HS-27A (cell line): ENCODE measurements at regions not wholly inside any gene's neighbourhood (a gene's known extent, or its start where the extent isn't known, plus 50 kb on each side); places are given as distances from the start of the nearest gene placed in this dataset.

Source experiments
- DNase-seq: peaks from one replicate; pipeline ENCODE4 v3.0.0-alpha.2; 2012; ENCODE audit warnings: low read depth, missing footprints

DNA sequence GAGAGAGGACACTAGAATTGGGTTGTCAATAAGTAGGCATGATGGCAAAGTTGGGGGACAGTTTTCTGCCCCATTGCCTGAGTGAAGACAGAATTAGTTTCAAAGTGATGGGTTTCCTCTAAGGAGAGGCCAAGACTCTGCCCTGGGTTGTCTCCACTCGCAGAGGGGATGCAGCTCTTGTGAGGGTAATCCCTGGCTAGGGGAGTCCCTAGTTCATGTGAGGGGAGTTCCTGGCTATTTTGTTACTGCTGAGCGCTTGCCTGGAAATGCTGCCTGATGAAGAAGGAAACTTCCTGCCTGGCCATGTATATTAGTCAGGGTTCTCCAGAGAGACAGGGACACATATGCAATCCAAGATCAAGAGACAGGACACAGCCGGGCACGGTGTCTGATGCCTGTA, 501.5 kb downstream of the BCL11A start:
- no peak for DNase-seq

DNA sequence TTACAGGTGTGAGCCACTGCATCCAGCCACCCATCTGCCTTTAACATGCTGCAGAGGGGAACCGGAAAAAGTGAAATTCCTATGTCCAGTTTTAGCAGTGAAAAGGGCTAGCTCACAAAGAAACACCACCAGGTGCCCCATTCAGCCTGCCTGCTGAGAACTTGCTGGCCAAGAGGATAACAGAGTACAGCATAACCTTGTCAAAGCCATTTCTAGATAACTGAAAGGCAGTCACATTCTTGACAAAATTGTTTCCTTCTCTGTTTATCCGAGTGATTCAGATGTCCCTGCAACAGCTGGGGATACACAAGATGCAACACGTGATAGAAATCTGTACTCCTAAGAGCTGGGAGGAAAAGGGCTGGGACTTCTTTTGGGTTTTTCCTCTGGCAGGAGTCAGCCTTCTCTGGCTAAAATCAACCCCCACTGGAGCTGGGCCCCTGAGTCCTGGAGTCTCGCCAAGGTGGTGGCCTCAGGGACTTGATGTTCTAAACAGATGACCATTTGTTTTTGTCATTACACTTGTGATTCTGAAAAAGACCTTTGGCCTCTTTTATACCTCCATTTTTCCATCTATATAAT, 505.4 kb downstream of the BCL11A start:
- DNase-seq, result no peak

DNA sequence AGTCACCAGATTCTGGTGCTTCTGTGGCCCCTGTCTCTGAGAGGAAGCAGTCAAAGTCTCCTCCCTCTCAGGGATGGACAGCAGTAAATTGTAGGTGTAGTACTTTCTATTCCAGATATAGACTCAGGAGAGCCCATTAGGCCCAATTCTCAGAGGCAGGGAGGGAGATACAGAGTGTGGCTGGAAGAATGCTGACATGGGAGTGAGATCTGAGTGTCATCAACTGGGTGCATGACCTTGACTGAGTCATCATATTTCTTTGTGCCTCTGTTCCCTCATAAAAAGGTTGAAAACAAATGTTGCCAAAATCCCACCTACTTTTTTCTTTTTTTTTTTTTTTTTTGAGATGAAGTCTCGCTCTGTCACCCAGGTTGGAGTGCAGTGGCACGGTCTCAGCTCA, 506.1 kb downstream of the BCL11A start:
- no peak for DNase-seq

DNA sequence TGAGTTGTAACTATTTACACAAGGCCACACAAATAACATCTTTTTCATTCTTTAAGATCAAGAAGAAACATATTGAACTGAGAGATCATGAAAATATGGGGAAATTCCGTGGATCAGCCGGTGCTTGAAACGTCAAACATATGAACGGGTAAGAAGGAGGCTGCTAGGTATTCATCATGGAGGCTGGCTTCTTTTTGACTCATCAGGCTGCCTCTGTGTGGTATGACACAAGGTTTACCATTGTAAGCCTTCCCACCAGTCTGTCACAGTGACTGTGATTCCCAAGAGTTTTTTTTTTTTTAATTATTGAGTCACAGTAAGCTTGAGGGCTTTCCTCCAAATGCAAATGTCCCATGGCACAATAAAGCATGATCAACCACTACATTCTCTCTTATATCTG, 506.9 kb downstream of the BCL11A start:
- DNase-seq, result no peak

- no peak for DNase-seq
These were observed 508.0 kb downstream of the BCL11A start for GRCh38 chr2:60045456-60045855.

DNA sequence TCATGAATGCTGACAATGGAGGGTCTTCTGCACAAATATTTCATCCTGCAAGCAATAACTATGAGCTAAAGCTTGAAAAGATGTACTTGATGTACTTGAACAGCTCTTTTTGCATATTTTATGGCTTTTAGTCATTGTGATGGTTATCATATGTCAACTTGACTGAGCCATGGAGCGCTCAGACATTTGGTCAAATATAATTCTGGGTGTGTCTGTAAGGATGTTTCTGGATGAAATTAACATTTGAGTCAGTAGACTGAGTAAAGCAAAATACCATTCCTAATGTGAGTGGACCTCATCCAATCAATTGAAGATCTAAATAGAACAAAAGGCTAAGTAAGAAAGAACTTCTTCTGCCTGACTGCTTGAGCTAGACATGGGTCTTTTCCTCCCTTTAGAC, 509.0 kb downstream of the BCL11A start:
- no peak for DNase-seq

DNA sequence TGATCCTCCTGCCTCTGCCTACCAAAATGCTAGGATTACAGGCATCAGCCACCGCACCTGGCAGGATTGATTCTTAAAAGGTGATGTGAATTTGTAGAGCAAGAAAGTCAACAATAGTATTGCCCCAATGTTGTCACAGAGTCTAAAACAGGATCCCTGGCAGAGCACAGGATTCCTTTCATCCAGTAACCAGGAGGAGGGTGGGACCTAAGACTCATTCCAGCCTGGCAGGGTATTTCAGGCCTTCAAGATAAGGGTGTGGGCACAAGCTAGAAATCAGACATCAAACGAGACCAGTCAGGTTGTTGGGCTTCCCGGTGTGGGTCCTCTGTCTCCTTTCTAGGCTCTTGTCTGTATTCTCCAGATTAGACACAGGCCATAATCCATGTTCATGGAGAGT, 511.4 kb downstream of the BCL11A start:
- DNase-seq, result no peak

- no peak for DNase-seq
These were observed 520.1 kb downstream of the BCL11A start for GRCh38 chr2:60033325-60033724.

- DNase-seq, result no peak
These were observed 523.9 kb downstream of the BCL11A start for GRCh38 chr2:60029566-60029883.

DNA sequence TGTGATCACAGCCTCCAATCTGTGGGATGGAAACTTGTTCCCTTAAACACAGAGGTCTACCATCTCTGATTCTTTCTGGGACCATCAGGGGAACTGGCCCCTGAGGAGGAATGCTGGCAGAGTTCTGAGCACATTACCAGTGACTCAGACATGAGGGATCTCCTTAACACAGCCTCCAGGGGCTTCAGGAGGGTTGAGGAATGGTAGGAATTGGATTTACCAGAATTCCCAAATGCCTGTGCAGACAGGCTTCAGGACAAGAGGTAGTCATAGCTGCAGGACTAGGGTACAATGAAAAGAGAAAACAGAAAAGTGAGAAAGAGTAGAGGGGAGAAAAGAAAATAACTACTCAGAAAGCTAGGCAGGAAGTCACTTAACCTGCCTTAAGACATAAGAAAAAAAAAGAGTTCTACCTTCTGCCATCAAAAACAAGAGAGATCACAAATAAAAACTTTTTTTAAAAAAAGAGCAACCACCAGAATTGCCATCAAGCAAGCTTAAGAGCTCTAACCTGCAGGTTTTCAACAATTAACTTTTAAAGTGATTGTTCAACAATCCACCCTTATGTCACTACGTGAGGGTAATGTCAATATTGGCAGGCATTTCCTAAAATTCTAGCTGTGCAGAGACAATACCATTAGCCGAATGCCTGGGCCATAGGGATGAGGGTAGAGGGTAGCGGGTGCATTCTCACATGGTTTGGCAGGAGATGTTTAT, 524.4 kb downstream of the BCL11A start:
- DNase-seq, result no peak

- no peak for DNase-seq
These were observed 528.0 kb downstream of the BCL11A start for GRCh38 chr2:60025496-60025895.

GRCh38 chr2:60023256-60023985, 530.0 kb downstream of the BCL11A start:
- DNase-seq, result no peak

DNA sequence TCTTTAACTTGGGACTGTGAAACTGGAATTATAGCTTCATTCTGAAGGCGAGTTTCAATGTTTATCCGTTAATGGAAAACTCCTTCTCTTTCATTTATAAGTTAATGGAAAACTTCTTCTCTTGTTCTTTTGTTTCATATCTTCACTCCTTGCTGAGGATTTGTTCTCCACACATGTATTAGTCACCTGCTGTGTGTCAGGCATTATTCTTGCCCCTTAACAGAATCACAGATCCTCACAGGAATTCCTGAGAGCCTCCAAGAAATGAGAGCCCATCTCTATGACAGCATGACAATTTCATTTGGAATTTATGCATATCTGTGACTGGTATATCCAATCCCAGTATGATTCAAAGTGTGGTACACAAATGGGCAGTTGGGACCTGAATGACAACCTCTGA, 545.8 kb downstream of the BCL11A start:
- DNase-seq, result no peak

DNA sequence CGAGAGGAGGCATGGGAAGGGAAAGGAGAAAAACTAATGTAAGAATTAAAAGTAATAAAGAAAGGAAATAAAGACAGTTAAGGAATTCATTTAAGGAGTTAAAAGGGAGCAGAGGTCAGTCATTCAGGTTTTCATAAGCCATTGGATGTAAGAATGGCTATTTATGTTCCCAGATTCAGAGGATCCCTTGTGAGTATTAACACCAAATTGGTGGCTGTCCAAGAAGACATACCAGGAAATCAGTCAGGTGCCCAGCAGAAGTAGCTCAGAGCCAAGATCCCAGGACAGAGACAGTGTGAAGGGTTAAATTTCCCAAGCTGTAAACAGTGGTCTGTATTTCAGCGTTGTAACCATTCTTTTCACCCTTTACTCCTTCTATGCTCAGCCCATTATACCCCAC, 550.4 kb downstream of the BCL11A start:
- no peak for DNase-seq

DNA sequence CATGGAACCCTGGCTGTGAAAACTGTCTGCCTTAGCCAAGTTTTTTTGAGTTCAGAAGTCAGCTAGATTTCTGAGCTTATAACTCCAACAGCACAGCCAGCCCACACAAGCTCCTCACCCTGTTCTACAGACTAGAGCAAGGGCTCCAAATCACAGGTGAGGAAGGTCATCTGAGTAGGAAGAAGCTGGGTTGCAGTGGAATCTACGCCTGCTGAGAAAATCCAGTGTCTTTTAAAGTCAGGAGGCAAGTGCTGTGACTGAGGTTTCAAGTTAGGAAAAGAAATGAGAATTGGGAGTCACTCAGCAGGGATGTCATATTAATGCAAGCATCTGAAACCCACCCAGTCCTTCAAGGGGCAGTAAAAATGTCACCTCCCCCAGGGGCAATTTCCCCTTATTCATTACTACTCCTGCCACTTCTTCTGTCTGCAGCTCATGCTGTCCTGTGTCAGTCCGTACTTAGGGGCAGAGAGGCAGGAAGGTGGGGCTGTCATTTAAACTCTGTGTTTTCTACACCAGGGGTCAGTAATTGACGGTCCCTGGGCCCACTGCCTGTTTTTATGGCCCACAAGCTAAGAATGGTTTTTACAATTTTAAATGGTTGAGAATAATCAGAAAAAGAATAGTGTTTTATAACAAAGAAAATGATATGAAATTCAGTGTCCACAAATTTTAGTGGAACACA, 551.1 kb downstream of the BCL11A start:
- no peak for DNase-seq

DNA sequence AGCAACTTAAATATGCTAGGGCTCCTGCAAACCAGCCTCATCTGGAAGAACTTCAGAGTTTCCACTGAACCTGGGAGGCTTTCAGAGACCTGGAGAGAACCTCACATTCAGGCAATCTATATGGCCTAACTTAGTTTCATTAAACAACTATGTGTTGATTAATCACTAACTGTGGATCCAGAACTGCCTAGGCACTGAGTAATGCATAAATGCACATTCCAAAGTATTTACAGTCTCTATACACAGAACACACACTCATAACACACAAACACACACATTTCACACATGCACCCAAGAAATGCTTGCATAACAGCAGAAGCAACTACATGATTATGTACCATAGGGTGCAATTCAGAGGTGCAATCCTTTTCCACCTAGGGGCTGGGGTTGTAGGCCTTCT, 552.8 kb downstream of the BCL11A start:
- no peak for DNase-seq

- DNase-seq, result no peak
These were observed 555.1 kb downstream of the BCL11A start for GRCh38 chr2:59998324-59998723.

GRCh38 chr2:59997371-59997770, 556.1 kb downstream of the BCL11A start:
- no peak for DNase-seq

DNA sequence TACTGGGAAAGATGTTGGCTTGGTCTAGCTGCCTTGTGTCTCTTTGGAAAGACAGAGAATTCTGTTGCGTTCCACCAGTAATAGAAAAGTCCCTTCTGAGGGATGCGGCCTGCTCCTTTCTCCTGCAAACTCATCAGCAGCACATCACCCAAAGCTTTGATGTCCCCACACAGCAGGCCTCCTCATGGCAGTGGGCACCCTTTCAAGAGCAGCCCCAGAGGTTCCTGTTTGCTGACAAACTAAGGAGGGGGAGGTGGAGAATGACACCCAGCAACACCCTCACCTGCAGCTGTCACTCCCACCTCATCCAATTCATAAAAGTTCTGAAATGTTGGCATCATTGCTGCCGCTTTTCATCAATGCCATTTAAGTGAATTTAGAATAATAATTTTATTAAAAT, 556.6 kb downstream of the BCL11A start:
- DNase-seq, result no peak

DNA sequence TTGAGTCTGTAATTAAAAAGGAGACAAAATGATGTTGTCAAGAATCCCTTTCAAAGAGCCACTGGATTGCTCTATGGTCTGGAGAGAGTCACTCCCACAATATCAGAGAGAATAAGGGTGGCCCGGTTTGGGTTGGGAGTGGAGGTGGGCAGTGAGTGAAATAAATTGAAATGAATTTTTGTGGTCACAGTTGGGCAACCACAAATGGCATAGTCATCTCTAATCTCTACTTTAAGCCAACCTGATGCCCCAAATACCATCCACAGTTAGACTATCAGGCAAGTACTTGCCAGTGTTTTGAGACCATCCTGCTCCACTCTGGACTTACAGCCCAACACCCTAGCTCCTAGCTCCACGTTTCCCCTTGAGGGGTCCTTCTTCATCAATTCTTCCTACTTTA, 559.7 kb downstream of the BCL11A start:
- DNase-seq, result no peak

GRCh38 chr2:59988341-59988740, 565.1 kb downstream of the BCL11A start:
- DNase-seq, result no peak

GRCh38 chr2:59986511-59986910, 566.9 kb downstream of the BCL11A start:
- DNase-seq, result no peak

DNA sequence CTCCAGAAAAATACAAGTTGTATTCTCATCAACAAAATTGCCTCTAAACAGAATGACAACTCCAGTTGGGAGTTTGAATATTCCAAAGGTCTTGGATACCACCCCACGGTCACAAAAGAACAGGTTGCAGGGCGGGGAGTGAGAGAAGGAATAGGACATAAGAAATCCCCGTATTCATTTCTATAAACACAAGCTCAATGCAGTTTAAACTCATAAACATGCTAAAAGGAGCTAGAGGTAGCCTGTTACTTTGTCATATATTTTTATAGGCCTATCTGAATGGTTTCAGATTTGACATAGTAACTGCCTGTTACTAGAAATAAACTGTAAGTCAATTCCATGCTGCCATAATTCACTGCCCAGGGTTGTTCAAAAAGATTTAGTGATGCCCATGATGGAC, 567.5 kb downstream of the BCL11A start:
- no peak for DNase-seq
